Omental fat pad (tissue), 3 donors: ENCODE measurements at regions not wholly inside any gene's neighbourhood (a gene's known extent, or its start where the extent isn't known, plus 50 kb on each side); places are given as distances from the start of the nearest gene placed in this dataset.

Source experiments
- ATAC-seq: fragments of 150-250 bp; one replicate; pipeline ENCODE4 v1.9.1; 2016; ENCODE audit warnings: mild to moderate bottlenecking, moderate library complexity; ENCODE audit not compliant: low FRiP score
- DNase-seq: peaks from one replicate; pipeline ENCODE4 v3.0.0-alpha.2; 2019; ENCODE audit warnings: low spot score
- TF ChIP-seq, protein P1 (sequence below), 3 donors: fragments of 450-650 bp; IDR thresholded peaks; one replicate each; pipeline ENCODE4 v1.5.1; 2016 to 2017; ENCODE audit warnings: antibody characterized with exemption in 3 of 3, mild to moderate bottlenecking in 3 of 3, moderate library complexity in 2 of 3

DNA sequence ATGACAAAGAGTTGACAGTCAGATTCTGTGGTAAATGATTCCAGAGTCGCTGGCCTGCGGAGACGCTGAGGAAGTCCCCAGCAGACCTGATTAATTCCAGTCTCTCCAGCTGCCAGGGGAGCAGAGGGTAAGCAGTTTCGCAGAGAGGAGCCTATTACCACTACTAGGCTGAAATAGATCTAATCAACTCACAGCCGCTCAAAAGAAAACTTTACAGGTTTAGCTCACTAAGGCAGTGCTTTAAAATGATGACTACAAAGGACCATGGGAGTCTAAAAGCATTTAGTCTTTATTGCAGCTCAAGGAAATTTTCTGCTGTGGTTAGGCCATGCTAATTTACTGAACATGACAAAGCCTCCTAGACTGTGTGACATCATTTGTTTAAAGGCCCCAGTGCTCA, 445.6 kb upstream of the POU3F3 start:
- DNase-seq (no peak), ATAC-seq (no peak)
- TF ChIP-seq, protein P1, sequence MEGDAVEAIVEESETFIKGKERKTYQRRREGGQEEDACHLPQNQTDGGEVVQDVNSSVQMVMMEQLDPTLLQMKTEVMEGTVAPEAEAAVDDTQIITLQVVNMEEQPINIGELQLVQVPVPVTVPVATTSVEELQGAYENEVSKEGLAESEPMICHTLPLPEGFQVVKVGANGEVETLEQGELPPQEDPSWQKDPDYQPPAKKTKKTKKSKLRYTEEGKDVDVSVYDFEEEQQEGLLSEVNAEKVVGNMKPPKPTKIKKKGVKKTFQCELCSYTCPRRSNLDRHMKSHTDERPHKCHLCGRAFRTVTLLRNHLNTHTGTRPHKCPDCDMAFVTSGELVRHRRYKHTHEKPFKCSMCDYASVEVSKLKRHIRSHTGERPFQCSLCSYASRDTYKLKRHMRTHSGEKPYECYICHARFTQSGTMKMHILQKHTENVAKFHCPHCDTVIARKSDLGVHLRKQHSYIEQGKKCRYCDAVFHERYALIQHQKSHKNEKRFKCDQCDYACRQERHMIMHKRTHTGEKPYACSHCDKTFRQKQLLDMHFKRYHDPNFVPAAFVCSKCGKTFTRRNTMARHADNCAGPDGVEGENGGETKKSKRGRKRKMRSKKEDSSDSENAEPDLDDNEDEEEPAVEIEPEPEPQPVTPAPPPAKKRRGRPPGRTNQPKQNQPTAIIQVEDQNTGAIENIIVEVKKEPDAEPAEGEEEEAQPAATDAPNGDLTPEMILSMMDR (IDR thresholded peaks at IDR 0.05), result no peak

DNA sequence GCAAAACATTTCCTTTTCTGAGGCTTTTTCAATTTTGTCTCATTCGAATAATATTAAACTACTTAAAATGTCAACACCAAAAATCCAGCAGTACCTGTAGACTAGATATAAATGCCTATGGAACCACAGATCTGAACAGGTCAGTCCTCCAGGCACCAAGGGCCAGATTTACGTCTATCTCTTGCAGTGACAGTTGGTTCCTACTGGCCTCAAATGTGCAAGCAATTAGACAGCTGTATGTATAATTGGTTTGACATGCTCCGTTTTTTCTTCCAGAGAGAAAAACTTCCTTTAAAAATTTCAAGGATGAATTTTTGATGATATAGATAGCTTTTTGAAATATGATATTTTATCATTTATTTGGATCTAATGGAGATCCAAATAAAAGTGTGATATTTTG, 443.8 kb upstream of the POU3F3 start:
- no peak for ATAC-seq

DNA sequence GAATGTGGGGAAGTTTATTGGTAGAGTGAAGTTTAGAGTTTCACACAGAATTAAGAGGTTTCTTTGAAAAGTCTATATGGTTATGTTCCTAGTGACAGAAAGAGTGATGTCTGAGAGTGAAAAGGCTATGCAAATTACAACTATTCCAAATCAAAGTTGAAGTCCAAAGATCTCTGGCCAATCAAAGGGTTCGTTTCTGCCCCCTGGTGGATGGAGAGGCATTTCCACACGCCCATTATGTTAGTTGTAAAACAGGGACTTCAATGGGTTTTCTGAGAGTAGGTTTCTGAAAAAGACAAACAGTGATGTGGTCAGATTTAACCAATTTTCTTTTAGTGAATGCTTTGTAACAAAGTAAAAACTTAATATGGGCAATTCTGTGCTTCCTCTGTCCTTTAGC, 441.5 kb upstream of the POU3F3 start:
- ATAC-seq (no peak), DNase-seq (no peak)
- TF ChIP-seq, protein P1 (IDR thresholded peaks at IDR 0.05), result no peak

More for the DNA sequence above, 443.8 kb upstream of the POU3F3 start:
- DNase-seq, result no peak
- TF ChIP-seq, protein P1 (IDR thresholded peaks at IDR 0.05), result no peak

DNA sequence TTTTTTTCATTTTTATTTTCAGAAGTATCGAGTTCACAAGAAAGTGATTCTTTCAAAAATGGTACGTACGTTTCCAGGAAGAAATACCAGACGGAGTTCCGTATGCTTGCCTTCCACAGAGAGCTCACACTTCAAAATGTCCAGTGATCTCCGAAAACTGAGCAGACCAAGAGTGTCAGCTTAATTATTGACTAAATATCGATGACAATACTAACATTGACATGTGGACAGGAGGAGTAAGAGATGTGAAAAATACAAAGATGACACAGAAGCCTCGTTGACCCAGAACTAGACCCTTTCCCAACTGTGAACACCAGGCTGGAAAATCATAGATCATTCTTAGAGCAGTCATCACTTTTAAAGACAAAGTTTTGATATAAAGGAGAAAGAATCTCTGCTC, 440.0 kb upstream of the POU3F3 start:
- ATAC-seq (no peak), DNase-seq (no peak)
- TF ChIP-seq, protein P1 (IDR thresholded peaks at IDR 0.05), result no peak

DNA sequence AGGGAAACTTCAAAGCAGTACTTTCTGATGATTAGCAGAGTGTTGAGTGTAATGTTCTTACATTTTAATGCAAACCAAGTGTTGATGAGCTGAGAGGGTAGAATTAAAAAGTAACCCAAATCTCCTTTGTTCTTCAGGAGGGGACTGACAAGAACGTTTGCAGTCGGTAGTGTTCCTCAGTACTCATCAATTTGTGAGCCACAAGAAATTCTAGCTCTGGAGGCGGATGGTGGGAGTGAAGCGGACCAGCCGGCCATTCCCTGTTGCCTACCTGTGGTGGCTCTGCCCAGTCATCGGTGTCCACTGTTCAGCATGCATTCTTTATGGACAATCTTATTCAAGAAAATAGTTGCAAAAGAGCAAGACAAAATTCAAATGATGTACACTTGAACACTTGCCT, 438.6 kb upstream of the POU3F3 start:
- TF ChIP-seq, protein P1 (IDR thresholded peaks at IDR 0.05), result no peak
- ATAC-seq (no peak), DNase-seq (no peak)

DNA sequence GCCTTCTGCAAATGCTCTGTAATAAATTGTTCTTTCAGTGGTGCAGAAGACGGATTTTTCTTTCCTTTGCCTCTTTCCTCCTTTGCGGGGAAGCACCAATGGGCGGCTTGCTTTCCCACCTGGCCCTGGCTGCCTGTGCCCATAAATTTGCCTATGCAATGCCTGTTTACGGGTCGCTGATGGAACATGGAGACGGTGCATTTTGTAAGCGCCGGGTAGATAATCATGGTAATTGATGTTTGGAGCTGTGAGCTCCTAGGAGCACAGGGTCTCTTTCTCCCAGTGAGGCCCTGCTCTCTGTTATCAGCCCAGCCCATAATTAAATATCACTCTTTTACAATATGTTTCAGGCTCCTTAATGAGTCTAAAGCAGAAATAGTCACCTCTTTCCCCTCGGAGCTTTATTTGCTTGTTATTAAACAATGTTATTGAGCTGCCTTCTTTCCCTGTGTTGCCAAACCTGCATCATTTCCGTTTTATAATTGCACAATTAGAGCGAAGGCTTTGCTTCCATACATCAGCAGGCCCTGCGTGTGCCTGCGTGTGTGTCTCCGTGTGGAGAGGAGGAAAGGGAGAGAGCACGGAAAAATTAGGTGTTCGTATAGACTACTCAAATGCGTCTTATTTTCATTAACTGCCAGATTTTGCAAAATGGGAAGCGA, 437.4 kb upstream of the POU3F3 start:
- TF ChIP-seq, protein P1 (IDR thresholded peaks at IDR 0.05), result no peak
- no peak for ATAC-seq
- no peak for DNase-seq

DNA sequence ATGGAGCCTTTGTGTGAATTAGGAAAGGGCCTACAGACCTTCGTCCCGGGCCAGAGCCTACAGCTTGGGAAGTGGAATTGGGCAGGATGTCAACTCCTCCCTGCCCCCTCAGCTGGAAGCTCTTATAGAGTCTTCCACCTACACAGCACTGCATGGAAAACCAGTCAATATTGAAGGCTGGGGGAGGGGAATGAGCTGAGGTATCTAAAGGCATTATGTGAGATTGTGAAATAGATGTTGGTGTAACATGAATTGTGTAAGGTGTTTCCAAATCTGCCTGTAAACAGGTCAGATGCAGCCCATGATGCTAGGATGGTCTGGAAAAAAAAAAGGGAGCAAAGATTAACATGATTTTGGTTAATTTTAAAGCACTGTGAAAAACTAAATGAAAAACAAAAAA, 433.5 kb upstream of the POU3F3 start:
- DNase-seq, result no peak
- ATAC-seq, result no peak
- TF ChIP-seq, protein P1 (IDR thresholded peaks at IDR 0.05), result no peak
